ENCODE measurements at regions not wholly inside any gene's neighbourhood (a gene's known extent, or its start where the extent isn't known, plus 50 kb on each side); places are given as distances from the start of the nearest gene placed in this dataset.

DNA sequence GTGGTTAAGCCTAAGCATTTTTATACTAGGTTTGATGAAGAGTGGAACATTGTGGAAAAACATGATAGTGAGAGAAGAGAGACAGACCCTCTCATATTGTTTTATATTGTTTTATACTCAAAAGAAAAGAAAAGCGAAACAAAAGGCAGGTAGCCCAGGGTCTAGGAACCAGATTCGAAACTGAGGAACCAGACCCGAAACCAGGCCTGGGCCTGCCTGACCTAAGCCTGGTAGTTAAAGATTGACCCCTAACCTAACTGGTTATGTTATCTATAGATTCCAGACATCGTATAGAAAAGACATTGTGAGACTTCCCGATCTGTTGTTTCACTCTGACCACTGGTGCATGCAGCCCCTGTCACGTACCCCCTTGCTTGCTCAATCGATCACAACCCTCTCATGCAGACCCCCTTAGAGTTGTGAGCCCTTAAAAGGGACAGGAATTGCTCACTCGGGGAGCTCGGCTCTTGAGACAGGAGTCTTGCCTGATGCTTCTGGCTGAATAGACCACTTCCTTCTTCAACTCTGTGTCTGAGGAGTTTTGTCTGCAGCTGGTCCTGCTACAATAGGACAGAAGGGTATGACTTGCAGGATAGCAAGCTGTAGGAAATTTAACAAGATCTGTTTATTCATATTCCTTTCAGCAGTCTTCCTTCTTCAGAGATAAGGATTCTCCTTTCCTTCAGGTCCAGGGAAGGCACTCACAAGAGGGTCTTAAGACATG, 147.1 kb upstream of the PLEKHA5 start:
- Histone ChIP-seq H3K4ac (replicated peaks; ENCODE audit: insufficient read length, low read depth, low read length) (no peak overlapping the region), H3K9me3 (ENCODE audit: insufficient read depth in 2 of 2, low read depth in 1 of 2, low read length in 1 of 2) (peaks cover 0 to 7% of the 10 kb centered on the region in 2 experiments; a peak in 2 of 4 replicates), H2BK15ac (ENCODE audit: low read length) (no peak overlapping the region), H2BK12ac (ENCODE audit: low read depth, low read length) (peak overlapping the region; percentile 55; the same call in 1 of the 2 replicates), H3K56ac (replicated peaks; ENCODE audit: insufficient read length, low read depth, low read length) (no peak overlapping the region), H3K79me1 (ENCODE audit: low read depth, low read length) (no peaks in the 10 kb centered on the region), H2BK120ac (replicated peaks; ENCODE audit: low read depth, low read length) (no peak overlapping the region), H3K36me3 (ENCODE audit: control insufficient read depth in 2 of 4, insufficient read depth in 4 of 4, low read length in 3 of 4) (peaks cover 0 to 5% (median under 1%) of the 10 kb centered on the region in 4 experiments; a peak in 3 of 8 replicates), H4K8ac (ENCODE audit: extremely low read depth, insufficient read depth, low read length) (no peak overlapping the region), H4K20me1 (replicated peaks in 1 of 2; ENCODE audit: control insufficient read depth in 1 of 2, insufficient read depth in 2 of 2, low read length in 2 of 2) (no peaks in the 10 kb centered on the region), H3K4me2 (ENCODE audit: insufficient read depth in 1 of 2, low read depth in 2 of 2, low read length in 2 of 2) (no peak overlapping the region), H3K23ac (ENCODE audit: insufficient read length) (no peak overlapping the region), H4K91ac (replicated peaks; ENCODE audit: insufficient read length, low read length) (no peak overlapping the region), H4K5ac (ENCODE audit: insufficient read length, low read depth, low read length) (no peak overlapping the region), H3K18ac (ENCODE audit: extremely low read depth, low read length) (no peak overlapping the region), H2BK20ac (ENCODE audit: low read length) (no peak overlapping the region), H3K23me2 (ENCODE audit: low read depth, low read length) (no peaks in the 10 kb centered on the region; the same call in 1 of the 2 replicates), H3K4me3 (ENCODE audit: extremely low read depth in 1 of 4, insufficient read depth in 2 of 4, low read depth in 3 of 4, low read length in 4 of 4) (no peak overlapping the region), H3K4me1 (replicated peaks in 1 of 4; ENCODE audit: control insufficient read depth in 3 of 4, insufficient read depth in 4 of 4, low read length in 3 of 4) (peaks cover 0 to 13% (median 4%) of the 10 kb centered on the region in 4 experiments; a peak in 2 of 7 replicates), H3K9ac (replicated peaks in 1 of 4; ENCODE audit: extremely low read depth in 1 of 4, low read depth in 3 of 4, low read length in 3 of 4) (no peak overlapping the region), H3K14ac (ENCODE audit: insufficient read length) (no peak overlapping the region), H2AFZ (ENCODE audit: low read length) (no peak overlapping the region), H3K27me3 (replicated peaks in 1 of 4; ENCODE audit: control insufficient read depth in 3 of 4, extremely low read depth in 1 of 4, insufficient read depth in 3 of 4, low read length in 3 of 4) (no peaks in the 10 kb centered on the region), H2AK5ac (ENCODE audit: low read depth, low read length) (no peak overlapping the region), H3K27ac (ENCODE audit: low read depth, low read length) (no peak overlapping the region), H2BK5ac (ENCODE audit: low read depth, low read length) (peak overlapping the region; percentile 5; the same call in 1 of the 2 replicates), H3K79me2 (ENCODE audit: control insufficient read depth in 1 of 2, insufficient read depth in 2 of 2, low read length in 2 of 2) (no peaks in the 10 kb centered on the region)
- WGBS, 2 experiments (ENCODE audit: extremely low coverage in 1 of 2, insufficient coverage in 1 of 2, insufficient read length in 1 of 2, insufficient replicate concordance in 2 of 2, low coverage in 1 of 2, low lambda C conversion rate in 2 of 2, missing lambda C conversion rate in 1 of 2) = 84% methylated on average over 9 of the region's 9 CpGs; no CpG with 5 or more reads in 1 of the 2 experiments
- CTCF ChIA-PET (ENCODE audit: partially characterized antibody) = no interaction called here
- FAIRE-seq = no peak
- no peak for DNase-seq (ENCODE audit: low read depth in 1 of 2, low spot score in 2 of 2)
- POLR2A ChIA-PET (ENCODE audit: partially characterized antibody) = interaction anchor here (0.7 to 0.9 kb wide), 2 partner anchors 10 to 514 kb away, joined by 3 to 4 read pairs; no protein-coding TSS in a partner anchor
- TF ChIP-seq, protein P1, sequence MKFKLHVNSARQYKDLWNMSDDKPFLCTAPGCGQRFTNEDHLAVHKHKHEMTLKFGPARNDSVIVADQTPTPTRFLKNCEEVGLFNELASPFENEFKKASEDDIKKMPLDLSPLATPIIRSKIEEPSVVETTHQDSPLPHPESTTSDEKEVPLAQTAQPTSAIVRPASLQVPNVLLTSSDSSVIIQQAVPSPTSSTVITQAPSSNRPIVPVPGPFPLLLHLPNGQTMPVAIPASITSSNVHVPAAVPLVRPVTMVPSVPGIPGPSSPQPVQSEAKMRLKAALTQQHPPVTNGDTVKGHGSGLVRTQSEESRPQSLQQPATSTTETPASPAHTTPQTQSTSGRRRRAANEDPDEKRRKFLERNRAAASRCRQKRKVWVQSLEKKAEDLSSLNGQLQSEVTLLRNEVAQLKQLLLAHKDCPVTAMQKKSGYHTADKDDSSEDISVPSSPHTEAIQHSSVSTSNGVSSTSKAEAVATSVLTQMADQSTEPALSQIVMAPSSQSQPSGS (IDR thresholded peaks at IDR 0.05; ENCODE audit: low read length) = no peak
- TF ChIP-seq ASH2L (IDR thresholded peaks at IDR 0.05; ENCODE audit: low read length) = no peak
- TF ChIP-seq FOSL1 (IDR thresholded peaks at IDR 0.05; ENCODE audit: insufficient read depth, low read depth, low read length) = no peak
- no peak for TF ChIP-seq CHD1 (IDR thresholded peaks at IDR 0.05; ENCODE audit: low read depth, low read length)
- no peak for TF ChIP-seq TEAD4 (IDR thresholded peaks at IDR 0.05; ENCODE audit: low read depth, low read length)
- no peak for TF ChIP-seq POLR2AphosphoS5 (IDR thresholded peaks at IDR 0.05; ENCODE audit: low read depth, low read length)
- no peak for TF ChIP-seq CEBPB (IDR thresholded peaks at IDR 0.05; ENCODE audit: low read depth, low read length)
- TF ChIP-seq POU5F1 (IDR thresholded peaks at IDR 0.05; ENCODE audit: low read depth, low read length) = no peak
- no peak for TF ChIP-seq SUZ12 (IDR thresholded peaks at IDR 0.05; ENCODE audit: low read length)
- TF ChIP-seq, protein P2, sequence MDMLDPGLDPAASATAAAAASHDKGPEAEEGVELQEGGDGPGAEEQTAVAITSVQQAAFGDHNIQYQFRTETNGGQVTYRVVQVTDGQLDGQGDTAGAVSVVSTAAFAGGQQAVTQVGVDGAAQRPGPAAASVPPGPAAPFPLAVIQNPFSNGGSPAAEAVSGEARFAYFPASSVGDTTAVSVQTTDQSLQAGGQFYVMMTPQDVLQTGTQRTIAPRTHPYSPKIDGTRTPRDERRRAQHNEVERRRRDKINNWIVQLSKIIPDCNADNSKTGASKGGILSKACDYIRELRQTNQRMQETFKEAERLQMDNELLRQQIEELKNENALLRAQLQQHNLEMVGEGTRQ (IDR thresholded peaks at IDR 0.05; ENCODE audit: low read length) = no peak
- TF ChIP-seq CHD2 (IDR thresholded peaks at IDR 0.05; ENCODE audit: low read length) = no peak

Data from H1 (cell line).